Activated CD4-positive, alpha-beta T cell treated with anti-CD3 and anti-CD28 coated beads, Interleukin-2, amount 10 ng/mL, durations not matched to agents 7 days and 5 days (primary cell): ENCODE measurements at regions not wholly inside any gene's neighbourhood (a gene's known extent, or its start where the extent isn't known, plus 50 kb on each side); places are given as distances from the start of the nearest gene placed in this dataset.

Experiments
- CTCF ChIA-PET: fragments of 350-600 bp; sonication (Branson Sonifier 250); formaldehyde crosslinking; loops from one replicate; lab custom pipeline; 2021; ENCODE audit warnings: antibody characterized with exemption; lab: Charles Lee
- POLR2A ChIA-PET: fragments of 350-600 bp; sonication (Branson Sonifier 250); formaldehyde crosslinking; loops from one replicate; lab custom pipeline; 2021; ENCODE audit warnings: antibody characterized with exemption; lab: Charles Lee
- DNase-seq: peaks from one replicate; pipeline ENCODE4 v3.0.0-alpha.2; 2020
- H3K27ac Mint-ChIP-seq: one replicate; pipeline ENCODE4 v1.8.0; 2021; ENCODE audit warnings: mild to moderate bottlenecking, moderate library complexity, mixed read lengths
- H3K27me3 Mint-ChIP-seq: one replicate; pipeline ENCODE4 v1.8.0; 2021; ENCODE audit warnings: mixed read lengths
- H3K36me3 Mint-ChIP-seq: one replicate; pipeline ENCODE4 v1.8.0; 2021; ENCODE audit warnings: low read depth, mixed read lengths
- H3K4me1 Mint-ChIP-seq: one replicate; pipeline ENCODE4 v1.8.0; 2021; ENCODE audit warnings: mixed read lengths
- H3K4me3 Mint-ChIP-seq: one replicate; pipeline ENCODE4 v1.8.0; 2021; ENCODE audit warnings: mild to moderate bottlenecking, moderate library complexity, mixed read lengths
- H3K9me3 Mint-ChIP-seq: one replicate; pipeline ENCODE4 v1.8.0; 2021; ENCODE audit warnings: mixed read lengths

GRCh38 chr6:158877716-158878115 lies 58.5 kb upstream of the EZR start:
- no peak for DNase-seq
- H3K27ac Mint-ChIP-seq: no peak overlapping the region
- POLR2A ChIA-PET: interaction anchor here (0.7 kb wide), 1 partner anchor 141 kb away, joined by 3 read pairs; no protein-coding TSS in a partner anchor
- CTCF ChIA-PET: no interaction called here
- H3K4me1 Mint-ChIP-seq: peaks cover 8% of the 10 kb centered on the region
- peaks cover 10% of the 10 kb centered on the region for H3K27me3 Mint-ChIP-seq
- H3K4me3 Mint-ChIP-seq: no peak overlapping the region
- H3K36me3 Mint-ChIP-seq: peaks cover 10% of the 10 kb centered on the region
- H3K9me3 Mint-ChIP-seq: peaks cover 6% of the 10 kb centered on the region

GRCh38 chr6:158876886-158877285 lies 57.7 kb upstream of the EZR start:
- DNase-seq: no peak
- CTCF ChIA-PET: interaction anchor here (1.6 kb wide), 1 partner anchor 18 kb away, joined by 3 read pairs; no protein-coding TSS in a partner anchor
- POLR2A ChIA-PET: interaction anchor here (0.7 kb wide), 1 partner anchor 140 kb away, joined by 3 read pairs; no protein-coding TSS in a partner anchor

DNA sequence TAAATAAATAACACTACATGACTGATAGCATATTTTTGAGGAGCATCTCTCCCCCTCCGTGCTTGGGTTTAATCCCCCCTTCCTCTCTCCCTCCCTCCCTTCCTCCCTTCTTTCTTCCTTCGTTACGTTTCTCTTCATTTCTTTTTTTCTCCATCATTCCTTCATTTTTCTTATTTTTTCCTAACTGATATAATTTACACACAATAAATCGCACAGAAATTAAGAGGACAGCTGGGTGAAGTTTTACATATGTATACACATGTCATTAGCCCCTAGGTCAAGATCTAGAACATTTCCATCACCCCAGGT lies 51.4 kb upstream of the EZR start:
- no peak for DNase-seq
- POLR2A ChIA-PET: interaction anchor here (2.7 kb wide), 1 partner anchor 17 kb away, joined by 10 read pairs; no protein-coding TSS in a partner anchor
- peaks cover 10% of the 10 kb centered on the region for H3K27me3 Mint-ChIP-seq
- H3K36me3 Mint-ChIP-seq: peaks cover 5% of the 10 kb centered on the region
- CTCF ChIA-PET: interaction anchor here (1.1 to 1.6 kb wide), 4 partner anchors 8 to 233 kb away, joined by 3 to 5 read pairs (median 4); no protein-coding TSS in a partner anchor
- H3K4me1 Mint-ChIP-seq: peaks cover 39% of the 10 kb centered on the region
- peak overlapping the region; percentile 80 for H3K4me3 Mint-ChIP-seq
- no peaks in the 10 kb centered on the region for H3K9me3 Mint-ChIP-seq
- H3K27ac Mint-ChIP-seq: peak overlapping the region; percentile 99

More at GRCh38 chr6:158876886-158877285, 57.7 kb upstream of the EZR start:
- peaks cover 10% of the 10 kb centered on the region for H3K27me3 Mint-ChIP-seq
- no peak overlapping the region for H3K4me3 Mint-ChIP-seq
- peaks cover 6% of the 10 kb centered on the region for H3K9me3 Mint-ChIP-seq
- H3K4me1 Mint-ChIP-seq: peaks cover 8% of the 10 kb centered on the region
- no peak overlapping the region for H3K27ac Mint-ChIP-seq
- peaks cover 10% of the 10 kb centered on the region for H3K36me3 Mint-ChIP-seq

DNA sequence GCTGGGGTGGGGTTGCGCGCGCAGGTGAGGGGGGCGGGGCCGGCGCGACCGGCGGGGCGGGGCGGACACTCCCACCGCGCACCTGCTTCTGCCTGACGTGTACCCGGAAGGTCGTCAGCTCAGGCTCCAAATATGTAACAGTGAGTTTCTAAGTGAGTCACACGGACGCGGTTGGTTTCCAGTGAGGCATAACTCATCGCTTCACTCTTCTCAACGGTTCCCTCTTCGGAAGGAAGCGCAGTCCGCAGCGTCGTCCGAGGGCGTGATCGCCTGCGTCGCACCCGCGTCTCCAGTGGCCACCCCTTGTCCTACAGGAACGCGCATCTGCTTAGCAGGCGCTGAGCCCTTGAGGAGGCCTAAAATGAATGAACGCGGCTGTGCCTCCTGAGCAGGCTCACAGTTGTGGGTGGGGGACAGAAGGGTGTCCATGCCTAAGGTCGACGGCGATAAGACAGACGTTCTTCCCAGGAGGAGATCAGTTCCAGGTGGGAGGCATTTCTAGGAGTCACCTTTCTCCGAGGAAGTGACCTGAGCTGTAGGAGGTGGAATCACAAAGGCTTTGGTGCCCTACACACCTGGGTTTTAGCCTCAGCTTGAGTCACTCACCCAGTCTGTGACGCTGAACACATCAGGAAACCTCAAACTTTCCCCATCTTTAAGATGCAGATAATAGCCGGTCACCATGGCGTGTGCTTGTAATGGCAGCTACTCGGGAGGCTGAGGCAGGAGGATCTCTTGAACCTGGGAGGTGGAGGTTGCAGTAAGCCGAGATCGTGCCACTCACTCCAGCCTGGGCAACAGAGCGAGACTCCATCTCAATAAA lies 50.9 kb upstream of the EZR start:
- ChIA-PET CTCF (interaction anchor here (0.8 to 5.5 kb wide), 9 partner anchors 9 to 234 kb away, joined by 3 to 48 read pairs (median 4); no protein-coding TSS in a partner anchor), POLR2A (interaction anchor here (0.5 to 2.7 kb wide), 3 partner anchors 16 to 61 kb away, joined by 3 to 10 read pairs (median 7); partner anchors contain the start of gene EZR)
- peak; percentile 94 for DNase-seq
- Mint-ChIP-seq H3K36me3 (peaks cover 5% of the 10 kb centered on the region), H3K4me1 (peaks cover 39% of the 10 kb centered on the region), H3K9me3 (no peaks in the 10 kb centered on the region), H3K27me3 (peaks cover 12% of the 10 kb centered on the region), H3K4me3 (peak overlapping the region; percentile 80), H3K27ac (peak overlapping the region; percentile 99)

GRCh38 chr6:158868890-158869825 lies 50.0 kb upstream of the EZR start:
- peak overlapping the region; percentile 99 for H3K27ac Mint-ChIP-seq
- H3K4me3 Mint-ChIP-seq: peak overlapping the region; percentile 80
- H3K27me3 Mint-ChIP-seq: peaks cover 14% of the 10 kb centered on the region
- POLR2A ChIA-PET: interaction anchor here (0.5 to 2.7 kb wide), 3 partner anchors 16 to 61 kb away, joined by 3 to 10 read pairs (median 7); partner anchors contain the start of gene EZR
- H3K36me3 Mint-ChIP-seq: peaks cover 5% of the 10 kb centered on the region
- DNase-seq: peak; percentile 94
- no peaks in the 10 kb centered on the region for H3K9me3 Mint-ChIP-seq
- CTCF ChIA-PET: interaction anchor here (0.8 to 5.5 kb wide), 8 partner anchors 10 to 68 kb away, joined by 3 to 48 read pairs (median 4); no protein-coding TSS in a partner anchor
- H3K4me1 Mint-ChIP-seq: peaks cover 39% of the 10 kb centered on the region
